AG20443 (cell line): ENCODE measurements at regions not wholly inside any gene's neighbourhood (a gene's known extent, or its start where the extent isn't known, plus 50 kb on each side); places are given as distances from the start of the nearest gene placed in this dataset.

ENCODE experiments used
- DNase-seq: peaks from one replicate; pipeline ENCODE4 v3.0.0; 2012; ENCODE audit warnings: low spot score, mixed read lengths

GRCh38 chr2:235141411-235142128 lies 189.8 kb downstream of the SH3BP4 start:
- no peak for DNase-seq

GRCh38 chr2:235142601-235143000 lies 190.8 kb downstream of the SH3BP4 start:
- no peak for DNase-seq

GRCh38 chr2:235143789-235144188 lies 192.0 kb downstream of the SH3BP4 start:
- no peak for DNase-seq

GRCh38 chr2:235144291-235144690 lies 192.5 kb downstream of the SH3BP4 start:
- no peak for DNase-seq

GRCh38 chr2:235146206-235146605 lies 194.4 kb downstream of the SH3BP4 start:
- no peak for DNase-seq

GRCh38 chr2:235146871-235147565 lies 195.2 kb downstream of the SH3BP4 start:
- DNase-seq, result no peak

- DNase-seq, result no peak
Measured at GRCh38 chr2:235148201-235149170, 196.7 kb downstream of the SH3BP4 start.

- no peak for DNase-seq
Measured at GRCh38 chr2:235149240-235149659, 197.4 kb downstream of the SH3BP4 start.

- DNase-seq, result no peak
Measured at GRCh38 chr2:235149736-235150135, 197.9 kb downstream of the SH3BP4 start.

GRCh38 chr2:235151152-235151551 lies 199.3 kb downstream of the SH3BP4 start:
- DNase-seq, result no peak

- DNase-seq, result no peak
Measured at GRCh38 chr2:235155163-235155562, 203.3 kb downstream of the SH3BP4 start.

GRCh38 chr2:235156055-235156454 lies 204.2 kb downstream of the SH3BP4 start:
- no peak for DNase-seq

- DNase-seq, result no peak
Measured at GRCh38 chr2:235157746-235158482, 206.1 kb downstream of the SH3BP4 start.

- peak; percentile 46 for DNase-seq
Measured at GRCh38 chr2:235160281-235160810, 208.5 kb downstream of the SH3BP4 start.

- DNase-seq, result no peak
Measured at GRCh38 chr2:235161565-235161964, 209.7 kb downstream of the SH3BP4 start.

GRCh38 chr2:235162082-235162836 lies 210.4 kb downstream of the SH3BP4 start:
- no peak for DNase-seq

- no peak for DNase-seq
Measured at GRCh38 chr2:235162837-235163197, 211.0 kb downstream of the SH3BP4 start.

GRCh38 chr2:235165136-235165535 lies 213.3 kb downstream of the SH3BP4 start:
- DNase-seq, result no peak

GRCh38 chr2:235165631-235166030 lies 213.8 kb downstream of the SH3BP4 start:
- no peak for DNase-seq

- DNase-seq, result no peak
Measured at GRCh38 chr2:235168174-235168979, 216.6 kb downstream of the SH3BP4 start.
